ENCODE measurements at regions not wholly inside any gene's neighbourhood (a gene's known extent, or its start where the extent isn't known, plus 50 kb on each side); places are given as distances from the start of the nearest gene placed in this dataset.

GRCh38 chr2:142827170-142827569, 50.3 kb upstream of the KYNU start:
- no peak overlapping the region for H3K4me3 ChIP-seq (replicated peaks; ENCODE audit: insufficient read depth, low read length)
- no peak for DNase-seq (ENCODE audit: low read depth in 1 of 2, low spot score in 1 of 2)
- TF ChIP-seq REST (IDR thresholded peaks at IDR 0.05; ENCODE audit: insufficient replicate concordance, low read depth) (no peak), POLR2AphosphoS5 (IDR thresholded peaks at IDR 0.05; ENCODE audit: low read depth) (no peak), SPI1 (IDR thresholded peaks at IDR 0.05; ENCODE audit: borderline replicate concordance, low read depth) (no peak), GABPA (IDR thresholded peaks at IDR 0.05; ENCODE audit: low read depth) (no peak)
- TF ChIP-seq, protein P1, sequence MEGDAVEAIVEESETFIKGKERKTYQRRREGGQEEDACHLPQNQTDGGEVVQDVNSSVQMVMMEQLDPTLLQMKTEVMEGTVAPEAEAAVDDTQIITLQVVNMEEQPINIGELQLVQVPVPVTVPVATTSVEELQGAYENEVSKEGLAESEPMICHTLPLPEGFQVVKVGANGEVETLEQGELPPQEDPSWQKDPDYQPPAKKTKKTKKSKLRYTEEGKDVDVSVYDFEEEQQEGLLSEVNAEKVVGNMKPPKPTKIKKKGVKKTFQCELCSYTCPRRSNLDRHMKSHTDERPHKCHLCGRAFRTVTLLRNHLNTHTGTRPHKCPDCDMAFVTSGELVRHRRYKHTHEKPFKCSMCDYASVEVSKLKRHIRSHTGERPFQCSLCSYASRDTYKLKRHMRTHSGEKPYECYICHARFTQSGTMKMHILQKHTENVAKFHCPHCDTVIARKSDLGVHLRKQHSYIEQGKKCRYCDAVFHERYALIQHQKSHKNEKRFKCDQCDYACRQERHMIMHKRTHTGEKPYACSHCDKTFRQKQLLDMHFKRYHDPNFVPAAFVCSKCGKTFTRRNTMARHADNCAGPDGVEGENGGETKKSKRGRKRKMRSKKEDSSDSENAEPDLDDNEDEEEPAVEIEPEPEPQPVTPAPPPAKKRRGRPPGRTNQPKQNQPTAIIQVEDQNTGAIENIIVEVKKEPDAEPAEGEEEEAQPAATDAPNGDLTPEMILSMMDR (IDR thresholded peaks at IDR 0.05; ENCODE audit: insufficient read depth, low read length) = no peak
- no peak overlapping the region for H3K27ac ChIP-seq (replicated peaks)
- no peaks in the 10 kb centered on the region for H3K27me3 ChIP-seq (ENCODE audit: insufficient read depth, poor library complexity, severe bottlenecking)

GRCh38 chr2:142825861-142826260, 51.6 kb upstream of the KYNU start:
- Histone ChIP-seq H3K27me3 (ENCODE audit: insufficient read depth, poor library complexity, severe bottlenecking) (no peaks in the 10 kb centered on the region), H3K27ac (replicated peaks) (no peak overlapping the region), H3K4me3 (replicated peaks; ENCODE audit: insufficient read depth, low read length) (no peak overlapping the region)
- no peak for DNase-seq (ENCODE audit: low read depth in 1 of 2, low spot score in 1 of 2)
- TF ChIP-seq POLR2AphosphoS5 (IDR thresholded peaks at IDR 0.05; ENCODE audit: low read depth) (no peak), REST (IDR thresholded peaks at IDR 0.05; ENCODE audit: insufficient replicate concordance, low read depth) (no peak), GABPA (IDR thresholded peaks at IDR 0.05; ENCODE audit: low read depth) (no peak), SPI1 (IDR thresholded peaks at IDR 0.05; ENCODE audit: borderline replicate concordance, low read depth) (no peak)
- TF ChIP-seq, protein P1 (IDR thresholded peaks at IDR 0.05; ENCODE audit: insufficient read depth, low read length) = no peak

- Histone ChIP-seq H3K4me3 (replicated peaks; ENCODE audit: insufficient read depth, low read length) (no peak overlapping the region), H3K27ac (replicated peaks) (no peak overlapping the region), H3K27me3 (ENCODE audit: insufficient read depth, poor library complexity, severe bottlenecking) (no peaks in the 10 kb centered on the region)
- TF ChIP-seq SPI1 (IDR thresholded peaks at IDR 0.05; ENCODE audit: borderline replicate concordance, low read depth) = no peak
- TF ChIP-seq POLR2AphosphoS5 (IDR thresholded peaks at IDR 0.05; ENCODE audit: low read depth) = no peak
- TF ChIP-seq, protein P1 (IDR thresholded peaks at IDR 0.05; ENCODE audit: insufficient read depth, low read length) = no peak
- TF ChIP-seq GABPA (IDR thresholded peaks at IDR 0.05; ENCODE audit: low read depth) = no peak
- no peak for TF ChIP-seq REST (IDR thresholded peaks at IDR 0.05; ENCODE audit: insufficient replicate concordance, low read depth)
- DNase-seq (ENCODE audit: low read depth in 1 of 2, low spot score in 1 of 2) = no peak
Measured at GRCh38 chr2:142824756-142825155, 52.7 kb upstream of the KYNU start.

All from HL-60 (cell line).